B cell (primary cell): ENCODE measurements at regions not wholly inside any gene's neighbourhood (a gene's known extent, or its start where the extent isn't known, plus 50 kb on each side); places are given as distances from the start of the nearest gene placed in this dataset.

Source experiments
- EZH2 ChIP-seq: IDR thresholded peaks from 2 replicates; pipeline ENCODE4 v1.6.1; 2012; ENCODE audit warnings: borderline replicate concordance, low read depth, mild to moderate bottlenecking, moderate library complexity, low read length; ENCODE audit not compliant: insufficient read depth, poor library complexity, severe bottlenecking
- TF ChIP-seq, protein P1 (sequence below): fragments of 200-600 bp; IDR thresholded peaks from one replicate; pipeline ENCODE4 v1.8.0; 2022; ENCODE audit warnings: antibody characterized with exemption, mild to moderate bottlenecking

DNA sequence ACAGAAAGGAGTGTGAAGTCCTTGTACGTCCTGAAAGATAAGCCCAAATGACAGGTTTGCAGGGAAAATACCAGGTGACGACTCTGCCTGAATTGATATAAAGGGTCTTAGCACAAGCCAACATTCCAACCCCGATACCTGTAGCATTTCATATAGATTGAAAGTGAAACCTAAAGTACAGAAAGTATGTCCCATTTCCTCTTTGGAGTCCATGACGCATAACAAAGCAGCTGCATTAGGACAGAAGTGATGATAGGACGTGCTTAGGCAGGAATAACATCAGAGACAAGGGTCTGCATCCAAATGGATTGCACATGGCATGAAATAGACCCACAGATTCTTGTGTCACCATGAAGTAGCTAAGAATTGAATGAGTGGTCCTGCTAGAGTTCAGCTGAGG, 187.0 kb upstream of the ROBO1 start:
- TF ChIP-seq, protein P1, sequence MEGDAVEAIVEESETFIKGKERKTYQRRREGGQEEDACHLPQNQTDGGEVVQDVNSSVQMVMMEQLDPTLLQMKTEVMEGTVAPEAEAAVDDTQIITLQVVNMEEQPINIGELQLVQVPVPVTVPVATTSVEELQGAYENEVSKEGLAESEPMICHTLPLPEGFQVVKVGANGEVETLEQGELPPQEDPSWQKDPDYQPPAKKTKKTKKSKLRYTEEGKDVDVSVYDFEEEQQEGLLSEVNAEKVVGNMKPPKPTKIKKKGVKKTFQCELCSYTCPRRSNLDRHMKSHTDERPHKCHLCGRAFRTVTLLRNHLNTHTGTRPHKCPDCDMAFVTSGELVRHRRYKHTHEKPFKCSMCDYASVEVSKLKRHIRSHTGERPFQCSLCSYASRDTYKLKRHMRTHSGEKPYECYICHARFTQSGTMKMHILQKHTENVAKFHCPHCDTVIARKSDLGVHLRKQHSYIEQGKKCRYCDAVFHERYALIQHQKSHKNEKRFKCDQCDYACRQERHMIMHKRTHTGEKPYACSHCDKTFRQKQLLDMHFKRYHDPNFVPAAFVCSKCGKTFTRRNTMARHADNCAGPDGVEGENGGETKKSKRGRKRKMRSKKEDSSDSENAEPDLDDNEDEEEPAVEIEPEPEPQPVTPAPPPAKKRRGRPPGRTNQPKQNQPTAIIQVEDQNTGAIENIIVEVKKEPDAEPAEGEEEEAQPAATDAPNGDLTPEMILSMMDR: no peak
- TF ChIP-seq EZH2: no peak
